Stimulated activated CD4-positive, alpha-beta T cell treated with anti-CD3 and anti-CD28 coated beads, TNF-alpha, amount 100 ng/mL, for 48 hours (primary cell): ENCODE measurements at regions not wholly inside any gene's neighbourhood (a gene's known extent, or its start where the extent isn't known, plus 50 kb on each side); places are given as distances from the start of the nearest gene placed in this dataset.
"Not testable (repeated sequence)": the region's sequence is repeated elsewhere in the genome, so short reads cannot be mapped to it uniquely, and the experiment has no call there.

ENCODE experiments used
- DNase-seq, 3 donors: peaks; one replicate each; pipeline ENCODE4 v3.0.0-alpha.2; 2020; ENCODE audit warnings: low read depth in 3 of 3

DNA sequence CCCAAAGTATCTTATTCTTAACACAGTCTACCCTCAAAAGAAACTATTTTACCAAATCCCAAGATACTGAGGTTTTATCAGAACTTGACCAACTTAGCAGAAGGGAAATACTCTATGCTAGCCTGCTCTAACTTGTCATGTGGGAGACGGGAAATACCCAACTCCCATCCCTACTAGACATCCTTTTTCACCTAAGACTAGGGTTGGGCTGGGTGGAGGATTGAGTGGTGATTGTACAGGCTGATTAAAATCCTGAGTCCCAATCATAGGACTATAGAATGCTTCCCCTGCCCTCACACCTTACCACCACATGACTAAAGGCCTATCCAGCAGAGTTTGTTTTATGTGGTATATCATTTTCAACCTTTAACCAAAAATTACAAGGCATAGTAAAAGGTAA, 786.5 kb downstream of the TAF11L14 start:
- no peak for DNase-seq

DNA sequence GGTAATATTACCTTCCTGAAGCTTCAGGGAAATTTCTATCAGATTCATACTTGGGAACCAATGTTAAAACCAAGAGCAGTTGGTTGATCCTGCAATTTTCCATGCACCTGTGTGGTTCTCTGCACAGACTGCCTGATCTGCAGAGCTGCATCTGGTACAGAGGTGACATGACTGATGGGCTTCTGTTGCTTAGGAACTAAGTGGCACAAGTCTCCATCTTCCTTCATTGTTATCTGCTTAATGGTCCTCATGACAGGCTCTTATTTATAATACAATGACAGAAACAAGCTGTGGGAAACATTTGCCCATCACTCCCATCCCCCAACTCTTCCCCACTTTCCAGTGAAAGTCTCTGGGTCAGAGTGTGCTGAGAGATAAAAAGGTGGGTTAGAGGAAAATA, 799.1 kb downstream of the TAF11L14 start:
- DNase-seq = no peak

DNA sequence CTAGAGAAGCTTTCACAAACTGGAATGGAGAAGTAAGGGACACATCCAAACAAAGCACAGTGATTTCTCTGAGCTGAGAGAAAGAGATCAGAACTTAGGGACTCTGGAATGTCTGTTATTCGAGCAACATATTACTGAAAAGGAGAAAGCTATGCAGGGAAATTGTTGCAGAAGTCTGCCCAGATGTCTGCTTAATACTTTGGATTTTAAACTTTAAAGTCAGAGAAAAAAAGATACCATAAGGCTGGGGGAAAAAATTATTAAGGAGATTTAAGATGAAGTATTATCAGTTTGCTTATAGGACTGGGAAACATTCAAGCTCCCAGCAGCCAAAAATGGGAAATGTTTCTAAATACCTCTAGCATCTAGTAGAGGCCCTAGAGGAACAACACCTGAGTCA, 803.9 kb downstream of the TAF11L14 start:
- no peak for DNase-seq

DNA sequence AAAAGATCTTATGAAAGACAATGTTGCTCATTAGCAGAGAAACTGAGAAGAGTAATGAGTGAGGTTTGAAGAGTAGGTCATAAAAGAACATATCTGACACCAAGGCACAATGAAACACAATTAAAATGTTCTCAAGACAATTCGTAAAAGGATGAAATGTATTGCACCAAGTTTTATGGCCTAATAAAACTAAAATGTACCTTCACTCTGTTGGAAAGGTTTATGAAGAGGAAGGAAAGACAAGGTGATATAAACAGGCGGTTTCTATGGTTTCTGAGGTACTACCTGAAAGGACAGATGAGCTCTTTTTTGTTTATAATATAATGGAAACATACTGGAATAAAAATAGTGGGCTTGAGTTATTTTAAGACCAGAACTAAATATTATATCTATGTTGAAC, 821.3 kb downstream of the TAF11L14 start:
- DNase-seq = no peak

DNA sequence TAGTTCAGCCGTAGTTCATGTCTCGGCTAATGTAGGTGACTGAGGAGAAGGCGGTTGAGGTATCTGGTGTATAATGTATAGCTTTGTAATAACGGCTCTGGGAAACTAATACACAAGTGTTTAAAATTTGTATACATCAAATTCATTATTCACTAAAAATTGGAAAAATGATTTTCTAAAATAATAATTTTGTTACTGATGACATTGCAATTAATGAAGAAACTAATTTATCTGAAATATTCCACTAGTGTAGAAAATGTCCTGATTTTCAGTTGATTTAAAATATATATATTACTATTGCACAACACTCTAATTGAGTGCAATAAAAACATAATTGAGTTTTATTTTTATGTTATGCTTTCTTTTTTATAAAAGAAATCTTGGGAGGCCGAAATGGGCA, 823.0 kb downstream of the TAF11L14 start:
- DNase-seq = no peak

DNA sequence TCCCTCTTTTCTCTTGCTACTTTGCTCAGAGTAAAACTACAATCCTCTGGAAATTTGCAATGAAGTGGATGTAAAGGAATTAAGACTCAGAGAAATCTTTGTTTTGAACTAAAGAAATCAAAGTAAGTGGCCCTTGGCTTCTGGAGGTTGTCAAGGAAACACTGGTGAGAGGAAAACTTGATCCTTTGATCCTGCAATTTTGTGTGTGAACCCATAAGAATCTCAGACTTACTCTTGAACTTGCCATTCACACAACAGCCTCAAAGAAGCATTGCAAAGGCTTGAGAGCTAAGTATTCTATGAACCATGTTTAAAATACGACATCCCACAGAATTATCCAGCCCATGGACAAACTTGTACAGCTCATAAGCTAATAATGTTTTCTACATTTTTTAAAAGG, 827.5 kb downstream of the TAF11L14 start:
- DNase-seq = no peak

DNA sequence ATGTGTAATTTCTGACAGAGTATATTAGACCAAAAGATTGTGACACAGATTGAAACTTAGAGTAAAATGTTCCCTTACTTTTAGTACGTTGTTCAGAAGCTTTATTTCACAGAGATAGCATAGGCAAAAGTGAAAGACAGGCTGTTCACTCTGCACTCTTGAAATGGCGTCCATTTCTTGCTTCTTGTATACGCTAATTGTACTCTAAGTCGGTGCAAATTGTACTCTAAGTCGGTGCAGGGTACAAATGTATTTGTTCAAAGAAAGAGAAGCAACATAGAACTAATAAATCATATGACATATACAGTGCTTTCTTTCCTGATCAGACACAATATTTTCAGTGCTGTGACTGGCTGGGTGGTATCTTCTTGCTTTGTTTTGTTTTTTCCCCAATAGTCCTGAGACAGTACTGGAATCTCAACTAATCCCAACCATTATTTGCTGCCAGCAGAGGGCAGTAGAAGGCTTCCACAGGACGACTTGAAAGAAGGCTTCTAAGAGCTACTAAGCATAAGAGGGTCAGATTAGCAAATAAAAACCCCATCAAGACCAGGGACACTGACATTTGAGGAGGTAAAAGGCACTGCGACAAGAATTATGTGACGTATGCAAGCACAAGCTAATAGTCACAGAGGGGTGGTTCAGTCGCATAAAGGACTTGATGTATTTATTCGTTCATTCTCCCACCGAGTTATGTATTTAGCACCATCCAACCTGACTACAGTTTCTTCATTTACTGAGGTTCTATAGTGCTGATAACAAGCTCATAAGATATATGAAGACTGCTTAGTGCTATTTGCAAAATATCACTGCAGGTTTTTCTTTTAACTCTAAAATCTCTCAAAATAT, 831.8 kb downstream of the TAF11L14 start:
- DNase-seq = peak; percentile 3 to 11 (median 3)

DNA sequence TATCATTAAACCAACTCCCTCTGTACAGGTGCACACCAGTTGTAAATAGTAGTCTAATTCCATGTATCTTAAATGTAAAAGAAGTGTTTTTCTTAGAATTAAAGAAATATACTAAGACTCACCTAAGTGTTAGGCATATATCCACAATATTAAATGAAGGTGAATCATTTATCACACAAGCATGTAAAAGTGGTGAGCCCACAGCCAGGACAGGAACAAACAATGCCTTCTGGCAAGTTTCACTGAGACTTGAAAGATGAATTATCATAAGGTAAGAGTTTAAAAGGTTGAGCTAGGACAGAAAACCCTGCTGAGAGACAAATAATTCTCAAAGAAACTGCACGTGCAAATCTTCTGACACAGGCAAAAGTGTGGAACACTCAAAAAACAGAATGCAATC, 832.5 kb downstream of the TAF11L14 start:
- no peak for DNase-seq

DNA sequence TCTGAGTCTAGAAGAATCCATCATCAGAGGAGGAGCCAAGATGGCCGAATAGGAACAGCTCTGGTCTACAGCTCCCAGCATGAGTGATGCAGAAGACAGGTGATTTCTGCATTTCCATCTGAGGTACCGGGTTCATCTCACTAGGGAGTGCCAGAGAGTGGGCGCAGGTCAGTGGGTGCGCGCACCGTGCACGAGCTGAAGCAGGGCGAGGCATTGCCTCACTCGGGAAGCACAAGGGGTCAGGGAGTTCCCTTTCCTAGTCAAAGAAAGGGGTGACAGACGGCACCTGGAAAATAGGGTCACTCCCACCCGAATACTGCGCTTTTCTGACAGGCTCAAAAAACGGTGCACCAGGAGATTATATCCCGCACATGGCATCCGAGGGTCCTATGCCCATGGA, 837.5 kb downstream of the TAF11L14 start:
- not testable (repeated sequence) for DNase-seq

DNA sequence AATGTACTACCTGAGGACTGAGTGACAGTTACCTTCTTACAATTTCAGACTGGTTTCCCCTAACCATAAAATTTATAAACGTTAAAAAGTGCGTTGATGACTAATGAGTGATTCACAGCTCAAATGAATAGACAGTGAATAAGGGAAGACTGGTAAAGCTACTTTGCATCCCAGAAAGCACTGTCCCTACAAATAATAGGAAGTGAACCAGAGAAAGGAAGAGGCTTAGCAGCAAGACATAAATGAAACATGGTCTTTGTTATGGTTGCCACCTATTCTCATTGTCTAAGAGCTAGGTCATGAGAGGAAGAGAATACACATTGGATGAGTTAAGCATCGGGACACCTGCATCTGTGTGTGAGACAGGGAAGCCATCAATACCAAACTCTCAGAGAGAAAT, 849.2 kb downstream of the TAF11L14 start:
- DNase-seq = no peak

DNA sequence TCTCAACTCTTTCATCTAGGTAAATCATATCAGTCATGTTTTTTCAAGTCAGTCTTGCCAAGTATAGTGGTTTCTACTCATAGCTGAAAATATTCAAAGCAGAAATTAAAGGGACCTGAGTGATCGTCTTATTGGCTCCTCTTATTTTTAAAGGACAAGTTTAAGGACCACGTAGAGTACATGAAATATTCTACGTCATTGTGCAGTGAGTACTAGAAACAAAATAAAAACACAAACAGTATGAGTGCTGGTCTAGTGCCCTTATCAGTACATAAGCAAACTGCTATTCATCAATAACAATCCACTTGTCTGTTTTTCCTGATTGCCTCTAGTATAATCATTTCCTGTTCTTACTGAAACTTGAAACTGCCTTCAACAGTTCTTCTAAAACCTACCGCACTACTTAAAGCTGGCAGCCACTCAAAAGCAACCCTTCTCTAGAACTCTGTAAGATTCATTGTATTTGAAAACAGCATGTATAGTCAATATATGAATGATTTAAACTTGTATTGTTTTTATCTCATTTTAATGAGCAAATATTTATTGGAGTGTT, 853.7 kb downstream of the TAF11L14 start:
- DNase-seq = no peak

DNA sequence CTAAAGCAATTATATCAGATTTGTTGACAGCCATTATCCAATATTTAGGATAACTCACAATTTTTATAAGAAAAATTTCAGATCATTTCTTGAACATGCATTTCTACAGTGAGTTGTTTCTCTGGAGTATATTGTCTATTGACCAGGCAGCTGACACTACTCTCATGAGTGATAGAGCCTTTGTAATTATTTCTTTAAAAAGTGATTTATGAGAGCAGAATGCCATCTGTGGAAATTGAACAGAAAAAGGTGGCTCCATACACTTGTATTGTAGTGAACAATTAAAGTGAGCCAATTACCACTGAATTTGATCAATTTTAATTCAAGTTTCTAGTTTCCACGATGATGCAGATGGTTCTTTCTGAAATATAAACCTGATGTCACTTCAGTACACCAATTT, 855.4 kb downstream of the TAF11L14 start:
- DNase-seq = no peak

DNA sequence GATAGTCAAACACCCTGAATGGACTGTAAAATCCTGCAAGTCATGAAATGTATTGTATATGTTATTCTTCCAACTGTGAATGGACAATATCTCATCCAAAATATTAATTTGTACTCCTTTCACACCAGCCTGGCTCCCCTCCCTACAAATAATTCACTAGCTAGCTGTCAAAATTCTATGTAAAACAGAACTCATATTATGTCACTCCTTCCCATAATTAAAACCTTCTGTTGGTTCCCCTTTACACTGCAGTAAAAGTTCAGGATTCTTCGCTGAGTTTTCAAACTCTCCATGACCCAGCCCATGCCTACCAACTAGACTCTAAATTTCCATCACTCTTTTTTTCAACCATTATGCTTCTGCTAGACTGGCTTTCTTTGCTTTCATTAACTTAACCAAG, 857.1 kb downstream of the TAF11L14 start:
- DNase-seq = no peak

DNA sequence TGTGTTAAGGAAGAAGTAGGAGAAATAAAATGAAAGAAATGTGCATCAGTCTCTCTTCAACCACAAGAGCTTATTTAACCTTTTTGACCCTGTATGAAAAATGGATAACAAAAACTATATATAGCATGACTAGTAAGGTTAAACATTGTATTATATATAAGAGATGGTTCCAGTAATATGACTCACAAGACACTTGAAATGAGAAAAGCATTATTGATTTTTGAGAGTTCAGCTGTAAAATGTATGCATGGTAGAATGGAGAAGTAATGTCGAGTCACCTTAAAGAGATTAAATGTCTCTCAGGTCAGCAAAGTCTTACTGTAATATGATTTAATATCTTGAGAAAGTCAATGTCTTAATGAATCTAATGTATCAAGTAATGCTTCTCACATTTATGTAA, 860.9 kb downstream of the TAF11L14 start:
- no peak for DNase-seq

DNA sequence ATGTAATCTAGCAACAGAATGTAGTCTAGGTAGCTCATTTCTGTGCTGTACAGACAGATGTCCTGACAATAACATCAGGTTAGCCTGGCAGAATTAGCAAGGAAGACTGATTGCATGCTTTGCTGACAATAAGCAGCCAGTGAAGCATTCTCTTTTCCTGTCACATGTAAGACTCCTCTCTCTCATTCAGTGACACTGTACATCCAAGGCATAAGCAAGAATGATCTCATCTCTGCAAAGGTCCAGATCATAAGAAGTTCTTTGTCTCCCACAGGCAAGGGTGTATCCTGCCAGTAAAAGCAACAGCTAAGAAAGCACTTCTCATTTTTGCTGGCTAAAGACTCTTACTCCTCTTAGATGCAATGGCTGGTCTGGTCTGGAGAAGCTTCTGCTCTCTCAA, 861.8 kb downstream of the TAF11L14 start:
- DNase-seq = no peak

DNA sequence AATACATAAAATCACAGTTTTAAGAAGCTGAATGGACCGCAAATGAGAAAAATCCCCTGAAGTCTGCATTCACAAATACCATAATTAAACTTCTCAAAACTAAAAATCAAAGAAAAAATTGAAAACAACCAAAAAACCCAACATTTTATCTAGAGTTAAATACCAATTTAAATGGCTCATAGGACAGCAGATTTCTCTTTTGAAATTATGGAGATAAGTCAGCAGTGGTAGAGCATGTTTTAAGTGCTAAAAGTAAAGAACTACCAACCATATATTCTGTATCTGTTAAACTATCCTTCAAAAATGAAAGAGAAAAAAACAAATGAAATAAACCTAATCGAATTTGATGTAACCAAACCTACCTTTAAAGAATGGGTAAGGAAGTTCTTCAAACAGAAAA, 862.8 kb downstream of the TAF11L14 start:
- no peak for DNase-seq

DNA sequence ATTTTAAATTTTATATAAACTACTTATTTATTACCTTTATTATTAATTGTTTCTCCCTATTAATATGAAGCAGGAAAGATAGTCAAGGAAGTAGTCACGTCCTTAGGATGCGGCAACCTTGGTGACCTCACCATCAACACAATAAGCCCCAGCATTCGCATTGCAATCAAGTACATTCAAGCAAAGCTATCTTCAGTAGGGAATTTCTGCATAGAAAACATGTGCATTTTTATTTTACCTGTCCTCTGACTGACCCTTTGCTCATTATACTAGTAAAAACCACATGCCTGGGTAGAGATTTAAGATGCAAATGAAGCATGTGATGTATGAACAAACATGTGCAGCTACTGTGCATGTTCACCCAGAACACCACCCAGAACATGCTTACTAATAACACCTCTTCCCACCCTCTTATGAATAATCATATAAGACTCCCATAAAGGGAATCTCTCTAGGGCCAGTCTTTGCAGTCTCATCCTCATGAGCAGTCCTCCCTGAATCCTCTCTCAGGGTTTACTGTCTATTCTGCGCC, 869.6 kb downstream of the TAF11L14 start:
- DNase-seq = no peak

DNA sequence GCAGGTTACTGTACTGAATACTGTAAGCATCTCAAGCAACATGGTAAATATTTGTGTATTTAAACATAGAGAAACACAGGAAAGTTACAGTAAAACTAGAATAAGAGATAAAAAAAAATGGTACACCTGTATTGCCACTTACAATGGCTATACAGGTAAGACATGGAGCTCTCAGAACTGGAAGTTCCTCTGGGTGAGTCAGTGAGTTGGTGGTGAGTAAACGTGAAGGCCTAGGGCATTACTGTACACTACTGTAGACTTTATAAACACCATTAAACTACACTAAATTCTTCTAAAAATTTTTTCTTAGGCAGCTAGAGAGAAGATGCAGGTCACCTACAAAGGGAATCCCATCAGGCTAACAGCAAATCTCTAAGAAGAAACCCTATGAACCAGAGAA, 872.9 kb downstream of the TAF11L14 start:
- no peak for DNase-seq

DNA sequence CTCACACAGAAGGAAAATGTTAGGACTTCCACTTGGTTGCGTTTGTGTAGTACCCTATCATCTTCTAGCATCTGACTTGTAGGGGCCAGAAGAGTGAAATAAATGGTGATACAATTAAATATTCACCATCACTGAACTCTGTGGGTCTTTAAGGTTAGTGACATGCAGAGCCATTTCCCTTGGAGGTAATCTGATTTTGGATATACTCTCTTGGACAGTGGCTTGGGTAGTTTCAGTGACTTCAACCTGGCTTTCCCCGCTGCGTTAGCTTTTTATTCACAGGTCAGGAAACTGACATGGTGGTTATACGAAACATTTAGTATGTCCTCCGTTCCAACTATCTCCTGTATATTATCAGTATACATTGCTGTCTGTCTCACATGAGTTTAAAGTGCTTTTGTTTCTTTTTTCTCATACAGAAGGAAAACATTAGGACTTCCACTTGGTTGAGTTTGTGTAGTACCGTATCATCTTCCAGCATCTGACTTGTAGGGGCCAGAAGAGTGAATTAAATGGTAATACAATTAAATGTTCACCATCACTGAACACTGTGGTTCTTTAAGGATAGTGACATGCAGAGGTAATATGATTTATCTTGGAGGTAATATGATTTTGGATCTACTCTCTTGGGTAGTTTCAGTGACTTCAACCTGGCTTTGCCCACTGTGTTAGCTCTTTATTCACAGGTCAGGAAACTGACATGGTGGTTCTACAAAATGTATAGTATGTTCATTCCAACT, 883.6 kb downstream of the TAF11L14 start:
- no peak for DNase-seq

DNA sequence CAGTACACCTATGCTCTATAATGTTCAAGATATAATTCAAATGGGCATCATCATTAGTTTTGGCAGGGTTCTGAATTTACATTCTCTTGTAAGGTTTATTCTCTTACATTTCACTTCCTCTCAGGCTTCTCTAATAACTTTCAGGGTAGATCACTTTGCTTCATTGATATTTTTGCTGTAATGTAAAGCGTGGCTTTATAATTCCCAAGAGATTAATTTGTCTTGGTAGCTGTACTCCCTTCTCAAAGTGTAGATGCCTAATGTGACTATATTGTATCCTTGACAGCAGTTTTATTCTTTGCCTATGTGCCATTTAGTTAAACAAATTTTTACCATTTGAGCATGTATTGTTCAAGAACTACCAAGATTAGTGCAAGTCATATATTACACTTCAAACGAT, 889.1 kb downstream of the TAF11L14 start:
- DNase-seq = no peak

DNA sequence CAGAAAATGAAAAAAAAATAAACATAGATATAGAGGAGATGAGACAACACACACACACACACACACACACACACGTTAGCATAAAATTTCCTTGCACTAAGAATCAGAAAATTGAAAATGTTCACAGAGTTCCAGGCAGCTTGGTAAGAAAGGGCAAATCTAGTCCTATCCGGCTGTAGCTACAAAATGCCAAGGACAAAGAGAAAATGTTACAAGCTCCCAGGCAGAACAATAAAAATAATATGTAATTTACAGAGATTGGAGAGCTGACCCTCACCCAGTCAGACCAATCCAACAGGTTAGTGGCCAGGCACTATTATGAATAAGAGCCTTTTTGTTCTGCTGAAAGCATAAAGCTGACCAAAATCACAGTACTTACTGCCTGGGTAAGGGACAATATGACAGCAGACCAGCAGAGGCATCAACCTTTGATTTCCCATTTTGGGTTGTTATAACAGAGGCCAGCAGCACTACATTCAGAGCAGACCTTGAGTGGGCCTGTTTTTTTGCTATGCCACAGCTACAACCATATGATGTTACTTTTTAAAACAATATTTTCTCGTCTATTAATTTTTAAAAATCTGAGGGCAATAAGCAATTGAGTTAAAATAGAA, 892.6 kb downstream of the TAF11L14 start:
- no peak for DNase-seq

DNA sequence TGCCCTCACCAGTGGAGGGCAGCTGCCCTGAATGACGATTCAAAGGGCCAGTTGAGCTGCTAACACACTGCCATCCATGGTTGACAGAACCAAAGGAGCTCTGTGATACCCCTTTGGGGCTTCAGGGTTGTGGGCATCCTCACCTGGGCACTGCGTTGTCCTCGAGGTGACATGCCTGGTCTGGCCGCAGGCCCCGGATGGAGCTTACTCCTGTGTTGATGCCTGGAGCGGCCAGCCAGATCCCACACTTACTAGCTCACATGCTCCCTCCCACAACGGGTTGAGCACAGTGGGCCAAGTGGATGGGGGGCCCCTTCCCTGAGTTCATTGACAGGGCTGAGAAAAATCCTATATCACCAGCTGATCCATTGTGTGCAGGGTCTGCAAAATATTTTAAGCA, 898.9 kb downstream of the TAF11L14 start:
- DNase-seq = no peak
